H9 (cell line): ENCODE measurements at regions not wholly inside any gene's neighbourhood (a gene's known extent, or its start where the extent isn't known, plus 50 kb on each side); places are given as distances from the start of the nearest gene placed in this dataset.

Experiments used
- DNase-seq: peaks from one replicate; pipeline ENCODE4 v3.0.0-alpha.2; 2017
- H2AFZ ChIP-seq: one replicate; pipeline ENCODE4 v1.6.1; 2013; ENCODE audit warnings: mild to moderate bottlenecking, low read length, control low read depth, moderate library complexity
- H2AK5ac ChIP-seq: 2 replicates; pipeline ENCODE4 v1.6.1; 2013; ENCODE audit warnings: low read length, control low read depth, mixed read lengths; ENCODE audit not compliant: insufficient read length
- H2BK120ac ChIP-seq: one replicate; pipeline ENCODE4 v1.6.1; 2013; ENCODE audit warnings: low read depth, mild to moderate bottlenecking, low read length, control low read depth, inconsistent platforms; ENCODE audit not compliant: poor library complexity, severe bottlenecking
- H2BK12ac ChIP-seq: 2 replicates; pipeline ENCODE4 v1.6.1; 2013; ENCODE audit warnings: low read length, control low read depth, mixed read lengths, low read depth; ENCODE audit not compliant: insufficient read length
- H2BK15ac ChIP-seq: 2 replicates; pipeline ENCODE4 v1.6.1; 2013; ENCODE audit warnings: low read depth, low read length, control low read depth
- H2BK20ac ChIP-seq: one replicate; pipeline ENCODE4 v1.6.1; 2013; ENCODE audit warnings: low read depth, mild to moderate bottlenecking, low read length, control low read depth, inconsistent platforms; ENCODE audit not compliant: poor library complexity, severe bottlenecking
- H2BK5ac ChIP-seq: 2 replicates; pipeline ENCODE4 v1.6.1; 2013; ENCODE audit warnings: low read length, control low read depth, mixed read lengths; ENCODE audit not compliant: insufficient read length
- H3K14ac ChIP-seq: 2 replicates; pipeline ENCODE4 v1.6.1; 2013; ENCODE audit warnings: low read length, control low read depth; ENCODE audit not compliant: insufficient read depth
- H3K18ac ChIP-seq: 2 replicates; pipeline ENCODE4 v1.6.1; 2013; ENCODE audit warnings: low read depth, mild to moderate bottlenecking, mixed read lengths, low read length, control low read depth; ENCODE audit not compliant: insufficient read length
- H3K23ac ChIP-seq: 2 replicates; pipeline ENCODE4 v1.6.1; 2013; ENCODE audit warnings: low read length, control low read depth, mixed read lengths, low read depth; ENCODE audit not compliant: insufficient read length
- H3K23me2 ChIP-seq: 2 replicates; pipeline ENCODE4 v1.6.1; 2013; ENCODE audit warnings: low read depth, mild to moderate bottlenecking, mixed read lengths, low read length, control low read depth; ENCODE audit not compliant: insufficient read length, poor library complexity, severe bottlenecking
- H3K27ac ChIP-seq: 2 replicates; pipeline ENCODE4 v1.5.1; 2013; ENCODE audit warnings: low read length, control low read depth, mixed read lengths, low read depth; ENCODE audit not compliant: insufficient read length
- H3K27me3 ChIP-seq: 2 replicates; pipeline ENCODE4 v1.6.1; 2013; ENCODE audit warnings: low read length, control low read depth, inconsistent platforms; ENCODE audit not compliant: insufficient read depth
- H3K4ac ChIP-seq: 2 replicates; pipeline ENCODE4 v1.6.1; 2013; ENCODE audit warnings: low read depth, mild to moderate bottlenecking, control low read depth, inconsistent platforms, low read length, moderate library complexity
- H3K4me1 ChIP-seq: 2 replicates; pipeline ENCODE4 v1.6.1; 2013; ENCODE audit warnings: low read length, control low read depth, inconsistent platforms; ENCODE audit not compliant: insufficient read depth
- H3K4me2 ChIP-seq: 2 replicates; pipeline ENCODE4 v1.6.1; 2013; ENCODE audit warnings: low read length, control low read depth, mixed read lengths; ENCODE audit not compliant: insufficient read length, insufficient read depth
- H3K56ac ChIP-seq: 2 replicates; pipeline ENCODE4 v1.6.1; 2013; ENCODE audit warnings: low read depth, mild to moderate bottlenecking, mixed read lengths, low read length, control low read depth; ENCODE audit not compliant: insufficient read length
- H3K79me1 ChIP-seq: 2 replicates; pipeline ENCODE4 v1.6.1; 2013; ENCODE audit warnings: low read depth, mild to moderate bottlenecking, moderate library complexity, low read length, control low read depth, inconsistent platforms; ENCODE audit not compliant: insufficient read depth, poor library complexity, severe bottlenecking
- H3K79me2 ChIP-seq: 2 replicates; pipeline ENCODE4 v1.6.1; 2013; ENCODE audit warnings: low read length, control low read depth, inconsistent platforms; ENCODE audit not compliant: insufficient read depth
- H3K9ac ChIP-seq: 2 replicates; pipeline ENCODE4 v1.6.1; 2013; ENCODE audit warnings: low read length, control low read depth, mixed read lengths; ENCODE audit not compliant: insufficient read length; ENCODE audit errors: extremely low read depth
- H3K9me3 ChIP-seq: one replicate; pipeline ENCODE4 v1.6.1; 2013; ENCODE audit warnings: low read depth, low read length, inconsistent platforms; ENCODE audit not compliant: control insufficient read depth
- H3T11ph ChIP-seq: one replicate; pipeline ENCODE4 v1.6.1; 2013; ENCODE audit warnings: mild to moderate bottlenecking, low read length, control low read depth, inconsistent platforms
- H4K20me1 ChIP-seq: one replicate; pipeline ENCODE4 v1.6.1; 2013; ENCODE audit not compliant: control insufficient read depth, insufficient read length, insufficient read depth
- H4K5ac ChIP-seq: 2 replicates; pipeline ENCODE4 v1.6.1; 2013; ENCODE audit warnings: low read depth, mild to moderate bottlenecking, mixed read lengths, low read length, control low read depth; ENCODE audit not compliant: insufficient read length
- H4K8ac ChIP-seq: replicated peaks from 2 replicates; pipeline ENCODE4 v1.6.1; 2013; ENCODE audit warnings: low read length, control low read depth, mixed read lengths, low read depth; ENCODE audit not compliant: insufficient read length
- H4K91ac ChIP-seq: 2 replicates; pipeline ENCODE4 v1.6.1; 2013; ENCODE audit warnings: low read depth, mild to moderate bottlenecking, moderate library complexity, mixed read lengths, low read length, control low read depth; ENCODE audit not compliant: insufficient read length
- H3K27ac Mint-ChIP-seq, 3 experiments: 2 replicates in 2 of 3; 3 replicates in 1 of 3; pipeline ENCODE4 v1.8.0; 2020 to 2021; ENCODE audit warnings: mixed read lengths in 3 of 3, mild to moderate bottlenecking in 1 of 3, moderate library complexity in 1 of 3
- H3K27me3 Mint-ChIP-seq: 2 replicates; pipeline ENCODE4 v1.8.0; 2021; ENCODE audit warnings: low read depth, mild to moderate bottlenecking, moderate library complexity, mixed read lengths
- H3K36me3 Mint-ChIP-seq, 3 experiments: 2 replicates in 2 of 3; 3 replicates in 1 of 3; pipeline ENCODE4 v1.8.0; 2020 to 2021; ENCODE audit warnings: low read depth in 3 of 3, mixed read lengths in 3 of 3; ENCODE audit not compliant: insufficient read depth in 1 of 3
- H3K4me1 Mint-ChIP-seq, 2 experiments: 2 replicates each; pipeline ENCODE4 v1.8.0; 2020; ENCODE audit warnings: mixed read lengths in 2 of 2
- H3K4me3 Mint-ChIP-seq, 2 experiments: 2 replicates in 1 of 2; 3 replicates in 1 of 2; pipeline ENCODE4 v1.8.0; 2020 to 2021; ENCODE audit warnings: mild to moderate bottlenecking in 2 of 2, mixed read lengths in 2 of 2, moderate library complexity in 1 of 2
- H3K9me3 Mint-ChIP-seq, 2 experiments: 2 replicates in 1 of 2; 3 replicates in 1 of 2; pipeline ENCODE4 v1.8.0; 2020; ENCODE audit warnings: mild to moderate bottlenecking in 2 of 2, mixed read lengths in 2 of 2, moderate library complexity in 1 of 2
- CTCF ChIP-seq: fragments of 200-600 bp; sonication (generic); conservative IDR thresholded peaks from 3 replicates; pipeline ENCODE4 v1.8.0; 2021; ENCODE audit warnings: antibody characterized with exemption, mild to moderate bottlenecking
- WGBS: extraction: QIAGEN DNeasy Blood & Tissue Kit; methylation state at CpG from one replicate; pipeline ENCODE4 v1.1.7; 2013; ENCODE audit warnings: missing lambda C conversion rate, low lambda C conversion rate, mixed read lengths; ENCODE audit not compliant: insufficient read length; ENCODE audit errors: extremely low coverage; 5-methylcytosine and 5-hydroxymethylcytosine counted together

GRCh38 chr4:28947374-28947773 lies 1772.8 kb upstream of the PCDH7 start:
- Histone ChIP-seq H4K5ac (no peak overlapping the region), H3K4ac (no peak overlapping the region), H3K4me1 (no peaks in the 10 kb centered on the region), H2BK120ac (no peak overlapping the region), H3K27ac (no peak overlapping the region), H2BK15ac (no peak overlapping the region), H2BK20ac (no peak overlapping the region), H4K91ac (no peak overlapping the region), H4K20me1 (no peaks in the 10 kb centered on the region), H2AFZ (no peak overlapping the region), H3T11ph (no peak overlapping the region), H3K9ac (no peak overlapping the region), H3K79me2 (no peaks in the 10 kb centered on the region), H3K14ac (no peak overlapping the region), H2BK5ac (no peak overlapping the region), H3K27me3 (no peaks in the 10 kb centered on the region), H3K9me3 (no peaks in the 10 kb centered on the region), H2AK5ac (no peak overlapping the region), H2BK12ac (no peak overlapping the region), H3K23ac (no peak overlapping the region), H3K18ac (no peak overlapping the region), H3K23me2 (no peaks in the 10 kb centered on the region), H3K4me2 (no peak overlapping the region), H4K8ac (no peak overlapping the region), H3K79me1 (no peaks in the 10 kb centered on the region), H3K56ac (no peak overlapping the region)
- Mint-ChIP-seq H3K4me1 (no peaks in the 10 kb centered on the region), H3K27ac (no peak overlapping the region), H3K4me3 (no peak overlapping the region), H3K36me3 (peaks cover 0 to 4% (median 0%) of the 10 kb centered on the region in 3 experiments; a peak in 2 of 7 replicates), H3K27me3 (no peaks in the 10 kb centered on the region; the same call in 1 of the 2 replicates), H3K9me3 (peaks cover 0 to 2% of the 10 kb centered on the region in 2 experiments; a peak in 1 of 5 replicates)
- DNase-seq = no peak
- TF ChIP-seq CTCF = no peak
- no CpG with 5 or more reads among the region's 1 CpG for WGBS
